ENCODE measurements at regions not wholly inside any gene's neighbourhood (a gene's known extent, or its start where the extent isn't known, plus 50 kb on each side); places are given as distances from the start of the nearest gene placed in this dataset.

DNA sequence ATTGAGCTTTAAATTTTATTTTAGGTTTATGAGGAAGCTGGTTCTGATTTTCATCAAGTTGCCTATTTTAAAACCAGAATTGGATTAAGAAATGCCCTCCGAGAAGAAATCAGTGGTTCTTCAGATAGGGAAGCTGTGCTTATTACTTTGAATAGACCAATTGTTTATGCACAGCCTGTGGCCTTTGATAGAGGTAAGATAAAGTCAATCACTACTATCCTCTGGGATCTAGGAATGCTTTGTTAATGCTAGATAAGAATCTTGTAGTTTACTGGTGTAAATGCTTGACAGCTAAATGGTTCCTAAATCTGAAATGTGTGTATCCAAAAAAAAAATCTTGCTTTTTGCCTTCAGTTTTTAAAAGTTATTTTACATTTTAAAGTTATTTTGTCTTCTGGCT lies 73.0 kb upstream of the ADAD1 start:
- H2BK12ac ChIP-seq (ENCODE audit: low read length), result no peak overlapping the region
- no peak overlapping the region for H3K4ac ChIP-seq (ENCODE audit: low read length)
- H3K23ac ChIP-seq (ENCODE audit: low read depth, low read length, poor library complexity), result no peak overlapping the region
- no peak overlapping the region for H2AFZ ChIP-seq (ENCODE audit: low read length)
- H3K27me3 ChIP-seq (ENCODE audit: control insufficient read depth in 3 of 3, insufficient read depth in 3 of 3, low read depth in 1 of 3, low read length in 3 of 3), result no peaks in the 10 kb centered on the region
- no peaks in the 10 kb centered on the region for H3K4me1 ChIP-seq (ENCODE audit: control insufficient read depth in 2 of 2, insufficient read depth in 1 of 2, low read depth in 1 of 2, low read length in 2 of 2)
- H3K36me3 ChIP-seq (replicated peaks in 1 of 2; ENCODE audit: control insufficient read depth in 2 of 2, insufficient read depth in 2 of 2, low read length in 2 of 2), result peaks cover 2 to 71% of the 10 kb centered on the region in 2 donors
- H3K9me3 ChIP-seq (replicated peaks in 1 of 2; ENCODE audit: control insufficient read depth in 2 of 2, insufficient read depth in 1 of 2, low read depth in 1 of 2, low read length in 2 of 2), result no peaks in the 10 kb centered on the region
- H3K18ac ChIP-seq (ENCODE audit: low read length), result no peak overlapping the region
- H2BK5ac ChIP-seq (ENCODE audit: low read length), result no peak overlapping the region
- no peak overlapping the region for H2BK15ac ChIP-seq (ENCODE audit: low read length)
- no peak overlapping the region for H3K14ac ChIP-seq (ENCODE audit: low read length)
- no peak overlapping the region for H3K4me3 ChIP-seq (ENCODE audit: low read length in 2 of 2)
- no peaks in the 10 kb centered on the region for H3K79me1 ChIP-seq (ENCODE audit: low read depth, low read length)
- H2BK120ac ChIP-seq (ENCODE audit: low read depth, low read length), result no peak overlapping the region
- no peak for DNase-seq (ENCODE audit: low spot score)
- no peak overlapping the region for H3K27ac ChIP-seq (replicated peaks; ENCODE audit: low read length)
- H2AK5ac ChIP-seq (ENCODE audit: low read depth, low read length), result no peak overlapping the region
- H3K9ac ChIP-seq (ENCODE audit: low read depth, low read length, poor library complexity), result no peak overlapping the region
- no peak overlapping the region for H4K8ac ChIP-seq (ENCODE audit: low read depth, low read length)
- H4K91ac ChIP-seq (ENCODE audit: low read depth, low read length, poor library complexity), result no peak overlapping the region
- H3K4me2 ChIP-seq (ENCODE audit: insufficient read depth, low read length, poor library complexity, severe bottlenecking), result no peak overlapping the region
- no CpG with 5 or more reads among the region's 1 CpG for WGBS, 2 donors (ENCODE audit: extremely low coverage in 2 of 2, insufficient read length in 2 of 2, insufficient replicate concordance in 1 of 2)

GRCh38 chr4:122309988-122310626 lies 68.7 kb upstream of the ADAD1 start:
- Histone ChIP-seq H2AK5ac (ENCODE audit: low read depth, low read length) (no peak overlapping the region), H3K36me3 (replicated peaks in 1 of 2; ENCODE audit: control insufficient read depth in 2 of 2, insufficient read depth in 2 of 2, low read length in 2 of 2) (peaks cover 0 to 56% of the 10 kb centered on the region in 2 donors), H3K4ac (ENCODE audit: low read length) (no peak overlapping the region), H2AFZ (ENCODE audit: low read length) (no peak overlapping the region), H2BK15ac (ENCODE audit: low read length) (no peak overlapping the region), H3K4me2 (ENCODE audit: insufficient read depth, low read length, poor library complexity, severe bottlenecking) (no peak overlapping the region), H3K4me3 (ENCODE audit: low read length in 2 of 2) (no peak overlapping the region), H3K23ac (ENCODE audit: low read depth, low read length, poor library complexity) (no peak overlapping the region), H4K91ac (ENCODE audit: low read depth, low read length, poor library complexity) (no peak overlapping the region), H3K27ac (replicated peaks; ENCODE audit: low read length) (no peak overlapping the region), H3K18ac (ENCODE audit: low read length) (no peak overlapping the region), H3K27me3 (ENCODE audit: control insufficient read depth in 3 of 3, insufficient read depth in 3 of 3, low read depth in 1 of 3, low read length in 3 of 3) (no peaks in the 10 kb centered on the region), H4K8ac (ENCODE audit: low read depth, low read length) (no peak overlapping the region), H2BK5ac (ENCODE audit: low read length) (no peak overlapping the region), H3K79me1 (ENCODE audit: low read depth, low read length) (no peaks in the 10 kb centered on the region), H3K4me1 (ENCODE audit: control insufficient read depth in 2 of 2, insufficient read depth in 1 of 2, low read depth in 1 of 2, low read length in 2 of 2) (no peaks in the 10 kb centered on the region), H3K9ac (ENCODE audit: low read depth, low read length, poor library complexity) (no peak overlapping the region), H3K14ac (ENCODE audit: low read length) (no peak overlapping the region), H2BK120ac (ENCODE audit: low read depth, low read length) (no peak overlapping the region), H2BK12ac (ENCODE audit: low read length) (no peak overlapping the region), H3K9me3 (replicated peaks in 1 of 2; ENCODE audit: control insufficient read depth in 2 of 2, insufficient read depth in 1 of 2, low read depth in 1 of 2, low read length in 2 of 2) (no peaks in the 10 kb centered on the region)
- 100% methylated on average over 1 of the region's 3 CpGs; no CpG with 5 or more reads in 1 of the 2 donors for WGBS, 2 donors (ENCODE audit: extremely low coverage in 2 of 2, insufficient read length in 2 of 2, insufficient replicate concordance in 1 of 2)
- DNase-seq (ENCODE audit: low spot score), result no peak

DNA sequence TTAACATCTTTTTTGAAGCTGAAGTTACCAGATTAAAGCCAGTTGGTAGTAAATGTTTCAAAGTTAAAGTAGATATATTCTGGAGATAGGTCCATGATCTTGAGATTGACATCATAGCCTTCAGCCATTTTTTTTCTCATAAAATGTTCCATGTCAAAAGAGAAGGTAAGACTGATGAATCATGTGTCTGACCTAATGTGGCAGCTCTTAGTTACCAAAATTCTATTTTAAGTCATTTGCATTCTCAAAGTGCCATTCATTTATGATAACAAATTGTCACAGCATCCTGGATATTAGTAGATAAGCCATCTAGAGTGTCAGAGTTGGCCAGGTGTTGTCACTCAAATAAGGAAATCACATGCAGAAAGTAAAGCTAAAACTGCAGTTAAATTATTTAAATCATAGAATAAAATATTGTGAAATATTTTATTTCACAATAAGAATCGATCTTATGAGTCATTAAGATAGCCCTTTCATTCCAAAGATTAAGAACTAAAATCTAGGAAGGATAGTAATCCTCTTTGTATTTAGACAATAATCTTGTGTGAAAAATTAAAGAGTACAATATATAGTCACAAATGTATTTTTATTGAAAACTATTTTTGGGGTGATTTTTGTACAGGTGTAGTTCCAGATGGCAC lies 65.7 kb upstream of the ADAD1 start:
- Histone ChIP-seq H3K4me3 (ENCODE audit: low read length in 2 of 2) (no peak overlapping the region), H2AFZ (ENCODE audit: low read length) (no peak overlapping the region), H3K9me3 (replicated peaks in 1 of 2; ENCODE audit: control insufficient read depth in 2 of 2, insufficient read depth in 1 of 2, low read depth in 1 of 2, low read length in 2 of 2) (no peaks in the 10 kb centered on the region), H3K18ac (ENCODE audit: low read length) (no peak overlapping the region), H3K14ac (ENCODE audit: low read length) (no peak overlapping the region), H3K79me1 (ENCODE audit: low read depth, low read length) (no peaks in the 10 kb centered on the region), H3K4ac (ENCODE audit: low read length) (no peak overlapping the region), H4K8ac (ENCODE audit: low read depth, low read length) (no peak overlapping the region), H3K4me2 (ENCODE audit: insufficient read depth, low read length, poor library complexity, severe bottlenecking) (no peak overlapping the region), H3K27me3 (ENCODE audit: control insufficient read depth in 3 of 3, insufficient read depth in 3 of 3, low read depth in 1 of 3, low read length in 3 of 3) (no peaks in the 10 kb centered on the region), H3K36me3 (replicated peaks in 1 of 2; ENCODE audit: control insufficient read depth in 2 of 2, insufficient read depth in 2 of 2, low read length in 2 of 2) (peaks cover 3 to 63% of the 10 kb centered on the region in 2 donors), H2BK5ac (ENCODE audit: low read length) (no peak overlapping the region), H3K4me1 (ENCODE audit: control insufficient read depth in 2 of 2, insufficient read depth in 1 of 2, low read depth in 1 of 2, low read length in 2 of 2) (no peaks in the 10 kb centered on the region), H2AK5ac (ENCODE audit: low read depth, low read length) (no peak overlapping the region), H2BK120ac (ENCODE audit: low read depth, low read length) (no peak overlapping the region), H2BK12ac (ENCODE audit: low read length) (no peak overlapping the region), H4K91ac (ENCODE audit: low read depth, low read length, poor library complexity) (no peak overlapping the region), H3K27ac (replicated peaks; ENCODE audit: low read length) (no peak overlapping the region), H3K23ac (ENCODE audit: low read depth, low read length, poor library complexity) (no peak overlapping the region), H2BK15ac (ENCODE audit: low read length) (no peak overlapping the region), H3K9ac (ENCODE audit: low read depth, low read length, poor library complexity) (no peak overlapping the region)
- DNase-seq (ENCODE audit: low spot score), result no peak
- WGBS, 2 donors (ENCODE audit: extremely low coverage in 2 of 2, insufficient read length in 2 of 2, insufficient replicate concordance in 1 of 2), result no CpG with 5 or more reads among the region's 1 CpG

DNA sequence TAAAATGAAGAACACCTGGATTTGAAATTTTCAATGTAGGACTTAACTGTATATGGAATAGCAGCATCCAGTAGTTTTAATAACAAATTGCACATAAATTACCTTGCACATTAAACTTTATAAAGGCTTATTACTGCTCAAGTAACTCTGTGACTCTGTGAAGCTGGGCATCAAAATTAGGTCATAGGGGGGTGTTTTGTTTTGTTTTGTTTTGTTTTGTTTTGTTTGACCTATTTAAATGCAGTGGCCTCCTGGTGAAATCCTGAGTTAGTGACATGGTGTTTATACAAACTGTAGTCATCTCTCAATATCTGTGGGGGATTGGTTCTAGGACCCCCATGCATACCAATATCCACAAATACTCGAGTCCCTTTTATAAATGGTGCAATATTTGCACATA lies 51.9 kb upstream of the ADAD1 start:
- Histone ChIP-seq H3K4me1 (ENCODE audit: control insufficient read depth in 2 of 2, insufficient read depth in 1 of 2, low read depth in 1 of 2, low read length in 2 of 2) (no peaks in the 10 kb centered on the region), H2BK12ac (ENCODE audit: low read length) (no peak overlapping the region), H2BK120ac (ENCODE audit: low read depth, low read length) (no peak overlapping the region), H3K9ac (ENCODE audit: low read depth, low read length, poor library complexity) (no peak overlapping the region), H3K14ac (ENCODE audit: low read length) (no peak overlapping the region), H2BK15ac (ENCODE audit: low read length) (no peak overlapping the region), H2AK5ac (ENCODE audit: low read depth, low read length) (no peak overlapping the region), H2AFZ (ENCODE audit: low read length) (no peak overlapping the region), H3K4me3 (ENCODE audit: low read length in 2 of 2) (no peak overlapping the region), H3K36me3 (replicated peaks in 1 of 2; ENCODE audit: control insufficient read depth in 2 of 2, insufficient read depth in 2 of 2, low read length in 2 of 2) (peaks cover 0 to 68% of the 10 kb centered on the region in 2 donors), H3K27ac (replicated peaks; ENCODE audit: low read length) (no peak overlapping the region), H4K8ac (ENCODE audit: low read depth, low read length) (no peak overlapping the region), H3K79me1 (ENCODE audit: low read depth, low read length) (no peaks in the 10 kb centered on the region), H3K27me3 (ENCODE audit: control insufficient read depth in 3 of 3, insufficient read depth in 3 of 3, low read depth in 1 of 3, low read length in 3 of 3) (no peaks in the 10 kb centered on the region), H2BK5ac (ENCODE audit: low read length) (no peak overlapping the region), H4K91ac (ENCODE audit: low read depth, low read length, poor library complexity) (no peak overlapping the region), H3K9me3 (replicated peaks in 1 of 2; ENCODE audit: control insufficient read depth in 2 of 2, insufficient read depth in 1 of 2, low read depth in 1 of 2, low read length in 2 of 2) (no peaks in the 10 kb centered on the region), H3K4ac (ENCODE audit: low read length) (no peak overlapping the region), H3K4me2 (ENCODE audit: insufficient read depth, low read length, poor library complexity, severe bottlenecking) (no peak overlapping the region), H3K23ac (ENCODE audit: low read depth, low read length, poor library complexity) (no peak overlapping the region), H3K18ac (ENCODE audit: low read length) (no peak overlapping the region)
- no peak for DNase-seq (ENCODE audit: low spot score)
- WGBS, 2 donors (ENCODE audit: extremely low coverage in 2 of 2, insufficient read length in 2 of 2, insufficient replicate concordance in 1 of 2), result no CpG with 5 or more reads among the region's 1 CpG

All from neuronal stem cell (in vitro differentiated cells).